Subcutaneous abdominal adipose tissue (tissue), 5 donors: ENCODE measurements at regions not wholly inside any gene's neighbourhood (a gene's known extent, or its start where the extent isn't known, plus 50 kb on each side); places are given as distances from the start of the nearest gene placed in this dataset.

Experiments
- H3K27ac ChIP-seq: one replicate; pipeline ENCODE4 v1.7.0; 2013; ENCODE audit warnings: low read depth, mild to moderate bottlenecking, inconsistent platforms, low read length, moderate library complexity
- H3K27me3 ChIP-seq, 5 donors: one replicate each; pipeline ENCODE4 v1.7.0; 2013; ENCODE audit warnings: low read length in 5 of 5, inconsistent platforms in 1 of 5; ENCODE audit not compliant: control insufficient read depth in 5 of 5, insufficient read depth in 4 of 5
- H3K36me3 ChIP-seq, 5 donors: one replicate each; pipeline ENCODE4 v1.7.0; 2013; ENCODE audit warnings: low read length in 5 of 5; ENCODE audit not compliant: control insufficient read depth in 5 of 5, insufficient read depth in 5 of 5
- H3K4me1 ChIP-seq, 5 donors: one replicate each; pipeline ENCODE4 v1.7.0; 2013; ENCODE audit warnings: low read length in 5 of 5, mild to moderate bottlenecking in 3 of 5, moderate library complexity in 1 of 5; ENCODE audit not compliant: control insufficient read depth in 5 of 5, insufficient read depth in 5 of 5
- H3K4me3 ChIP-seq, 5 donors: one replicate each; pipeline ENCODE4 v1.7.0; 2013; ENCODE audit warnings: low read length in 5 of 5, low read depth in 1 of 5
- H3K9ac ChIP-seq, 5 donors: one replicate each; pipeline ENCODE4 v1.7.0; 2013; ENCODE audit warnings: low read length in 5 of 5, mild to moderate bottlenecking in 4 of 5, moderate library complexity in 3 of 5
- H3K9me3 ChIP-seq, 5 donors: one replicate each; pipeline ENCODE4 v1.7.0; 2013; ENCODE audit warnings: low read length in 5 of 5; ENCODE audit not compliant: control insufficient read depth in 5 of 5
- donor health status: healthy.
- donor health status: healthy.
- donor health status: healthy.
- donor health status: healthy.
- donor health status: healthy.

GRCh38 chr9:7346144-7346543, 453.4 kb downstream of the DMAC1 start:
- Histone ChIP-seq H3K4me3 (no peak overlapping the region), H3K4me1 (no peaks in the 10 kb centered on the region), H3K27me3 (no peaks in the 10 kb centered on the region), H3K36me3 (no peaks in the 10 kb centered on the region), H3K27ac (no peak overlapping the region), H3K9me3 (peaks cover 4 to 9% (median 6%) of the 10 kb centered on the region in 5 donors), H3K9ac (no peak overlapping the region)

- Histone ChIP-seq H3K9me3 (no peaks in the 10 kb centered on the region), H3K27me3 (no peaks in the 10 kb centered on the region), H3K27ac (no peak overlapping the region), H3K36me3 (no peaks in the 10 kb centered on the region), H3K4me3 (no peak overlapping the region), H3K9ac (no peak overlapping the region), H3K4me1 (no peaks in the 10 kb centered on the region)
Measured at GRCh38 chr9:7342736-7343135, 456.8 kb downstream of the DMAC1 start.

- no peaks in the 10 kb centered on the region for H3K4me1 ChIP-seq
- H3K27me3 ChIP-seq: no peaks in the 10 kb centered on the region
- H3K9ac ChIP-seq: no peak overlapping the region
- H3K27ac ChIP-seq: no peak overlapping the region
- no peak overlapping the region for H3K4me3 ChIP-seq
- H3K36me3 ChIP-seq: no peaks in the 10 kb centered on the region
- H3K9me3 ChIP-seq: no peaks in the 10 kb centered on the region
Measured at GRCh38 chr9:7342229-7342628, 457.3 kb downstream of the DMAC1 start.

- H3K36me3 ChIP-seq: no peaks in the 10 kb centered on the region
- H3K27me3 ChIP-seq: no peaks in the 10 kb centered on the region
- H3K27ac ChIP-seq: no peak overlapping the region
- no peaks in the 10 kb centered on the region for H3K4me1 ChIP-seq
- no peak overlapping the region for H3K4me3 ChIP-seq
- H3K9ac ChIP-seq: no peak overlapping the region
- H3K9me3 ChIP-seq: no peaks in the 10 kb centered on the region
Measured at GRCh38 chr9:7341571-7341970, 458.0 kb downstream of the DMAC1 start.

- Histone ChIP-seq H3K9ac (no peak overlapping the region), H3K9me3 (no peaks in the 10 kb centered on the region), H3K27me3 (no peaks in the 10 kb centered on the region), H3K4me3 (no peak overlapping the region), H3K4me1 (no peaks in the 10 kb centered on the region), H3K36me3 (no peaks in the 10 kb centered on the region), H3K27ac (no peak overlapping the region)
Measured at GRCh38 chr9:7340451-7340850, 459.1 kb downstream of the DMAC1 start.

- H3K9ac ChIP-seq: no peak overlapping the region
- H3K27ac ChIP-seq: no peak overlapping the region
- no peaks in the 10 kb centered on the region for H3K27me3 ChIP-seq
- no peaks in the 10 kb centered on the region for H3K9me3 ChIP-seq
- no peaks in the 10 kb centered on the region for H3K36me3 ChIP-seq
- H3K4me3 ChIP-seq: no peak overlapping the region
- no peaks in the 10 kb centered on the region for H3K4me1 ChIP-seq
Measured at GRCh38 chr9:7338586-7339281, 460.8 kb downstream of the DMAC1 start.

GRCh38 chr9:7336356-7337065, 463.1 kb downstream of the DMAC1 start:
- H3K4me1 ChIP-seq: no peaks in the 10 kb centered on the region
- H3K9ac ChIP-seq: no peak overlapping the region
- no peaks in the 10 kb centered on the region for H3K9me3 ChIP-seq
- H3K4me3 ChIP-seq: no peak overlapping the region
- H3K27ac ChIP-seq: no peak overlapping the region
- no peaks in the 10 kb centered on the region for H3K36me3 ChIP-seq
- H3K27me3 ChIP-seq: no peaks in the 10 kb centered on the region

- H3K27me3 ChIP-seq: no peaks in the 10 kb centered on the region
- no peaks in the 10 kb centered on the region for H3K36me3 ChIP-seq
- H3K4me3 ChIP-seq: no peak overlapping the region
- H3K9me3 ChIP-seq: peaks cover 0 to 1% (median 0%) of the 10 kb centered on the region in 5 donors
- no peak overlapping the region for H3K9ac ChIP-seq
- H3K4me1 ChIP-seq: no peaks in the 10 kb centered on the region
- no peak overlapping the region for H3K27ac ChIP-seq
Measured at GRCh38 chr9:7333719-7334118, 465.9 kb downstream of the DMAC1 start.

- Histone ChIP-seq H3K4me1 (no peaks in the 10 kb centered on the region), H3K9me3 (peaks cover 0 to 7% (median 0%) of the 10 kb centered on the region in 5 donors), H3K9ac (no peak overlapping the region), H3K27me3 (no peaks in the 10 kb centered on the region), H3K27ac (no peak overlapping the region), H3K36me3 (no peaks in the 10 kb centered on the region), H3K4me3 (no peak overlapping the region)
Measured at GRCh38 chr9:7332780-7333179, 466.8 kb downstream of the DMAC1 start.

- Histone ChIP-seq H3K9me3 (peaks cover 0 to 7% (median 0%) of the 10 kb centered on the region in 5 donors), H3K36me3 (no peaks in the 10 kb centered on the region), H3K4me1 (no peaks in the 10 kb centered on the region), H3K4me3 (no peak overlapping the region), H3K27ac (no peak overlapping the region), H3K27me3 (no peaks in the 10 kb centered on the region), H3K9ac (no peak overlapping the region)
Measured at GRCh38 chr9:7328453-7328852, 471.1 kb downstream of the DMAC1 start.
